HFFc6 (cell line): ENCODE measurements at regions not wholly inside any gene's neighbourhood (a gene's known extent, or its start where the extent isn't known, plus 50 kb on each side); places are given as distances from the start of the nearest gene placed in this dataset.
A peak's percentile ranks its signal among the peaks of the same experiment; 100 is the strongest.
"Not testable (repeated sequence)": the region's sequence is repeated elsewhere in the genome, so short reads cannot be mapped to it uniquely, and the experiment has no call there.

ENCODE experiments used
- DNase-seq: peaks from one replicate; pipeline ENCODE4 v3.0.0-alpha.2; 2018
- H3K27ac Mint-ChIP-seq: 2 replicates; pipeline ENCODE4 v1.8.0; 2020; ENCODE audit warnings: mild to moderate bottlenecking, mixed read lengths
- H3K27me3 Mint-ChIP-seq: 2 replicates; pipeline ENCODE4 v1.8.0; 2021; ENCODE audit warnings: mild to moderate bottlenecking, moderate library complexity, mixed read lengths; ENCODE audit not compliant: insufficient read depth
- H3K36me3 Mint-ChIP-seq: 2 replicates; pipeline ENCODE4 v1.8.0; 2021; ENCODE audit warnings: low read depth, mixed read lengths
- H3K4me1 Mint-ChIP-seq: 2 replicates; pipeline ENCODE4 v1.8.0; 2020; ENCODE audit warnings: low read depth, mixed read lengths
- H3K4me3 Mint-ChIP-seq: 2 replicates; pipeline ENCODE4 v1.8.0; 2020; ENCODE audit warnings: mild to moderate bottlenecking, moderate library complexity, mixed read lengths
- H3K9me3 Mint-ChIP-seq: 2 replicates; pipeline ENCODE4 v1.8.0; 2020; ENCODE audit warnings: mild to moderate bottlenecking, mixed read lengths
- TF ChIP-seq, protein P1 (sequence below): fragments of 200-600 bp; sonication (generic); IDR thresholded peaks from 2 replicates; pipeline ENCODE4 v1.5.0; 2021; ENCODE audit warnings: antibody characterized with exemption, mild to moderate bottlenecking

- H3K27ac Mint-ChIP-seq = no peak overlapping the region
- TF ChIP-seq, protein P1, sequence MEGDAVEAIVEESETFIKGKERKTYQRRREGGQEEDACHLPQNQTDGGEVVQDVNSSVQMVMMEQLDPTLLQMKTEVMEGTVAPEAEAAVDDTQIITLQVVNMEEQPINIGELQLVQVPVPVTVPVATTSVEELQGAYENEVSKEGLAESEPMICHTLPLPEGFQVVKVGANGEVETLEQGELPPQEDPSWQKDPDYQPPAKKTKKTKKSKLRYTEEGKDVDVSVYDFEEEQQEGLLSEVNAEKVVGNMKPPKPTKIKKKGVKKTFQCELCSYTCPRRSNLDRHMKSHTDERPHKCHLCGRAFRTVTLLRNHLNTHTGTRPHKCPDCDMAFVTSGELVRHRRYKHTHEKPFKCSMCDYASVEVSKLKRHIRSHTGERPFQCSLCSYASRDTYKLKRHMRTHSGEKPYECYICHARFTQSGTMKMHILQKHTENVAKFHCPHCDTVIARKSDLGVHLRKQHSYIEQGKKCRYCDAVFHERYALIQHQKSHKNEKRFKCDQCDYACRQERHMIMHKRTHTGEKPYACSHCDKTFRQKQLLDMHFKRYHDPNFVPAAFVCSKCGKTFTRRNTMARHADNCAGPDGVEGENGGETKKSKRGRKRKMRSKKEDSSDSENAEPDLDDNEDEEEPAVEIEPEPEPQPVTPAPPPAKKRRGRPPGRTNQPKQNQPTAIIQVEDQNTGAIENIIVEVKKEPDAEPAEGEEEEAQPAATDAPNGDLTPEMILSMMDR = no peak
- H3K36me3 Mint-ChIP-seq = 0 out of 2 replicates have a peak, but pooled peaks cover 7% of the 10 kb centered on the region
- no peaks in the 10 kb centered on the region; the same call in 1 of the 2 replicates for H3K27me3 Mint-ChIP-seq
- peaks cover 15% of the 10 kb centered on the region for H3K9me3 Mint-ChIP-seq
- no peak for DNase-seq
- no peaks in the 10 kb centered on the region; the same call in 1 of the 2 replicates for H3K4me1 Mint-ChIP-seq
- H3K4me3 Mint-ChIP-seq = no peak overlapping the region
These were observed 175.8 kb upstream of the ZSWIM2 start for GRCh38 chr2:187024739-187025138.

DNA sequence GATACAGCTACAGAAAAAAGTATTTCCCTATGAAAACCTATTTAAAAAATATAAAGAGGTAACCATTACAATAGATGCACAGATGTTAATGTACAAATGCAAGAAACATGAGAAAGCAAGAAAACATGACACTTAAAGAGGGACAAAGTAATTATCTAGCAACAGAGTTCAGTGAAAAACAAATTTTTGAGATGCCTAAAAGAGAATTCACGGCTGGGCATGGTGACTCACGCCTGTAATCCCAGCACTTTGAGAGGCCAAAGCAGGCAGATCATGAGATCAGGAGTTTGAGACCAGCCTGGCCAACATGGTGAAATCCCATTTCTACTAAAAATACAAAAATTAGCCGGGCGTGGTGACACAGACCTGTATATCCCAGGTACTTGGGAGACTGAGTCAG is 175.0 kb upstream of the ZSWIM2 start:
- not testable (repeated sequence) for H3K27me3 Mint-ChIP-seq, H3K36me3 Mint-ChIP-seq, H3K4me3 Mint-ChIP-seq, H3K27ac Mint-ChIP-seq, H3K4me1 Mint-ChIP-seq
- DNase-seq = peak; percentile 19
- peaks cover 15% of the 10 kb centered on the region for H3K9me3 Mint-ChIP-seq

DNA sequence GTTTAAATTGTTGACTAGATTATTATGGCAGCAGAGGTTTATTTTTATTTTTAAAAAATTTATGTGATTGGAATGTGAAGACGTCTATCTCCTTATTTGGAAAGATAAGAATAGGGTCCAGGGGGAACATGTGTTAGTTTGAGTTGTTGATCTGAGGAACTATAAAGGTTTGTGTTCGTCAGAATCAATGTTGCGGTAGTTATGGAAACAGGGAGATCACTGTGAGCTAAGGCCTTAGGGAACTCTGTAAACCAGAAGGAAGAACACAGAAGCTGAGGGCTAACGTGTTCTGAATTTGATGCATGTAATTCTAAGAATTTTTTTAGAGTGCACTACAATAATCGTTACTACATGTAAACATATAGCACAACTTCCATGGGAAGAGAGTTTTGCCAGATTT is 168.5 kb upstream of the ZSWIM2 start:
- Mint-ChIP-seq H3K9me3 (no peaks in the 10 kb centered on the region), H3K36me3 (no peaks in the 10 kb centered on the region), H3K27ac (no peak overlapping the region), H3K4me3 (no peak overlapping the region), H3K27me3 (no peaks in the 10 kb centered on the region; the same call in 1 of the 2 replicates), H3K4me1 (no peaks in the 10 kb centered on the region)
- TF ChIP-seq, protein P1 = no peak
- DNase-seq = no peak

DNA sequence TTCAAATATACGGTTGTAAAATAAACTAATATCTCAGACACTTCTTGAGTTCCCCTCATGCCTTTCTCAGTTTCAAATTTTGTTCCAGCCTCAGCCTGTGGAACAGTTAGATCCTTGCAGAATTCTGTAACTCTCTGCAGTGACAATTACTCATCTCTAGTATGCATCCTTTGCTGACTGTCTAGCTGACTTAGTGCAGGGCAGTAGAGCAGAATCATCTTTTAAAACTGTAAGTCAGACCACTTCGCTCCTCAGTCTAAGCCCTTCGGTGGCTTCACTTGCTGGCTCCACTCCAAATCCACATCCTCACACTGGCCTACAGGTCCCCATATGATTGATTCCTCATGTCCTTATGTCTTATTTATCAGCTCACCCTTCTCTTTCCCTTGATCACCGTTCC is 164.1 kb upstream of the ZSWIM2 start:
- Mint-ChIP-seq H3K9me3 (no peaks in the 10 kb centered on the region), H3K36me3 (no peaks in the 10 kb centered on the region), H3K27ac (no peak overlapping the region), H3K27me3 (peaks cover 2% of the 10 kb centered on the region; the same call in 1 of the 2 replicates), H3K4me3 (no peak overlapping the region), H3K4me1 (no peaks in the 10 kb centered on the region)
- no peak for DNase-seq
- TF ChIP-seq, protein P1 = no peak

GRCh38 chr2:187011206-187011832 is 162.3 kb upstream of the ZSWIM2 start:
- H3K27me3 Mint-ChIP-seq = peaks cover 2% of the 10 kb centered on the region; the same call in 1 of the 2 replicates
- TF ChIP-seq, protein P1 = no peak
- H3K4me3 Mint-ChIP-seq = no peak overlapping the region
- no peaks in the 10 kb centered on the region for H3K36me3 Mint-ChIP-seq
- H3K27ac Mint-ChIP-seq = no peak overlapping the region
- DNase-seq = no peak
- no peaks in the 10 kb centered on the region for H3K9me3 Mint-ChIP-seq
- H3K4me1 Mint-ChIP-seq = no peaks in the 10 kb centered on the region

GRCh38 chr2:187009483-187010239 is 160.7 kb upstream of the ZSWIM2 start:
- TF ChIP-seq, protein P1 = no peak
- Mint-ChIP-seq H3K36me3 (no peaks in the 10 kb centered on the region), H3K4me1 (no peaks in the 10 kb centered on the region), H3K27me3 (peaks cover 2% of the 10 kb centered on the region; the same call in 1 of the 2 replicates), H3K9me3 (no peaks in the 10 kb centered on the region), H3K27ac (no peak overlapping the region), H3K4me3 (no peak overlapping the region)
- DNase-seq = no peak
